ENCODE measurements at regions not wholly inside any gene's neighbourhood (a gene's known extent, or its start where the extent isn't known, plus 50 kb on each side); places are given as distances from the start of the nearest gene placed in this dataset.
A peak's percentile ranks its signal among the peaks of the same experiment; 100 is the strongest.

DNA sequence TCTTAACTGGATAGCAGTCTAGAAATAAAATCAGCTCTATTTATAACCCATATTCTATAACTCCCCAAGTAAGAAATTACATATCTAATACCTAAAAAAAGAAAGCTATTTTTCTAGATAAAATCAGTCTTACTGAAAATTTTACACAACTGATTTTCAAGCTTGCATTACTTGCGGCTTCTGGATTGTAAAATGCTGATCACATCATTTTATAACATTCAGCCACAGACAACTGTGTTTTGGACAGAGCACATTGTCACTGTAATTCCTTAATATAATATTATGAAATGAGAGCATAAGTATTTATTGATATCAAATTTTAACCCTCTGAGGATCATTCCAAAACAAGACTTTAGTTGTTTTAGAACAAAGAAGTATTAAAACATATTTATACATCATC lies 78.5 kb upstream of the ARID2 start:
- 9% methylated on average over 1 of the region's 1 CpG for WGBS (ENCODE audit: low lambda C conversion rate)
- H3K4me3 ChIP-seq (replicated peaks in 1 of 3; ENCODE audit: insufficient read depth in 1 of 3, low read depth in 2 of 3, low read length in 3 of 3), result no peak overlapping the region
- intact Hi-C loops (cut with micrococcal nuclease; ENCODE audit: unreplicated experiment), result no loop called here
- H3K79me2 ChIP-seq (ENCODE audit: insufficient read depth, low read length), result no peaks in the 10 kb centered on the region
- FAIRE-seq, result no peak
- DNase-seq (ENCODE audit: low spot score), result no peak
- TF ChIP-seq MAFK (conservative IDR thresholded peaks at IDR 0.05 in 1 of 2, IDR thresholded peaks at IDR 0.05 in 1 of 2; ENCODE audit: low read length in 2 of 2), result peak; percentile 85 to 90
- peak; percentile 85 for TF ChIP-seq MAFF (IDR thresholded peaks at IDR 0.05; ENCODE audit: low read depth, low read length)
- TF ChIP-seq, protein P1, sequence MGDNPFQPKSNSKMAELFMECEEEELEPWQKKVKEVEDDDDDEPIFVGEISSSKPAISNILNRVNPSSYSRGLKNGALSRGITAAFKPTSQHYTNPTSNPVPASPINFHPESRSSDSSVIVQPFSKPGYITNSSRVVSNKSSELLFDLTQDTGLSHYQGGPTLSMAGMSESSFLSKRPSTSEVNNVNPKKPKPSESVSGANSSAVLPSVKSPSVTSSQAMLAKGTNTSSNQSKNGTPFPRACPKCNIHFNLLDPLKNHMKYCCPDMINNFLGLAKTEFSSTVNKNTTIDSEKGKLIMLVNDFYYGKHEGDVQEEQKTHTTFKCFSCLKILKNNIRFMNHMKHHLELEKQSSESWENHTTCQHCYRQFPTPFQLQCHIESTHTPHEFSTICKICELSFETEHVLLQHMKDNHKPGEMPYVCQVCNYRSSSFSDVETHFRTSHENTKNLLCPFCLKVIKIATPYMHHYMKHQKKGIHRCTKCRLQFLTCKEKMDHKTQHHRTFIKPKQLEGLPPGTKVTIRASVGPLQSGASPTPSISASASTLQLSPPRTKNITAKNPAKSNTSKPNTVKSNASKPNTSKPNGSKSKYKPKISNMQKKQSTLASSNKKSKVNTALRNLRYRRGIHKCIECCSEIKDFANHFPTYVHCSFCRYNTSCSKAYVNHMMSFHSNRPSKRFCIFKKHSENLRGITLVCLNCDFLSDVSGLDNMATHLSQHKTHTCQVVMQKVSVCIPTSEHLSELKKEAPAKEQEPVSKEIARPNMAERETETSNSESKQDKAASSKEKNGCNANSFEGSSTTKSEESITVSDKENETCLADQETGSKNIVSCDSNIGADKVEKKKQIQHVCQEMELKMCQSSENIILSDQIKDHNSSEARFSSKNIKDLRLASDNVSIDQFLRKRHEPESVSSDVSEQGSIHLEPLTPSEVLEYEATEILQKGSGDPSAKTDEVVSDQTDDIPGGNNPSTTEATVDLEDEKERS (CRISPR knock-in tag; IDR thresholded peaks at IDR 0.05), result no peak
- ATAC-seq, result no peak
- no peak overlapping the region for H3K9ac ChIP-seq (ENCODE audit: insufficient read depth, low read depth, low read length)
- no peaks in the 10 kb centered on the region for H4K20me1 ChIP-seq (ENCODE audit: insufficient read depth, low read length)
- POLR2A ChIA-PET, result no interaction called here
- H3K4me2 ChIP-seq (ENCODE audit: low read depth, low read length), result no peak overlapping the region
- H3K27ac ChIP-seq (ENCODE audit: extremely low read length, insufficient read depth, low read length), result no peak overlapping the region
- H2AFZ ChIP-seq (ENCODE audit: low read length), result no peak overlapping the region
- in situ Hi-C loops (cut with HindIII; ENCODE audit: extremely low pct_ligation_motif_present, low pct_unique_long_range_greater_than_20kb), result no loop called here
- CTCF ChIA-PET (ENCODE audit: low intra/inter-chr PET ratio, low total read pairs), result no interaction called here
- no TSS peak for BruUV-seq (replicated peaks)
- no peaks in the 10 kb centered on the region for H3K9me3 ChIP-seq (ENCODE audit: low read length)
- peaks cover 2% of the 10 kb centered on the region in 2 experiments; a peak in 2 of 5 replicates for H3K27me3 ChIP-seq (ENCODE audit: control insufficient read depth in 1 of 2, insufficient read depth in 2 of 2, low read length in 2 of 2)
- no peaks in the 10 kb centered on the region for H3K36me3 ChIP-seq (replicated peaks in 1 of 2; ENCODE audit: control insufficient read depth in 1 of 2, insufficient read depth in 2 of 2, low read length in 2 of 2)
- H3K4me1 ChIP-seq (ENCODE audit: insufficient read depth, low read length), result 0 out of 2 replicates have a peak, but pooled peaks cover 8% of the 10 kb centered on the region

DNA sequence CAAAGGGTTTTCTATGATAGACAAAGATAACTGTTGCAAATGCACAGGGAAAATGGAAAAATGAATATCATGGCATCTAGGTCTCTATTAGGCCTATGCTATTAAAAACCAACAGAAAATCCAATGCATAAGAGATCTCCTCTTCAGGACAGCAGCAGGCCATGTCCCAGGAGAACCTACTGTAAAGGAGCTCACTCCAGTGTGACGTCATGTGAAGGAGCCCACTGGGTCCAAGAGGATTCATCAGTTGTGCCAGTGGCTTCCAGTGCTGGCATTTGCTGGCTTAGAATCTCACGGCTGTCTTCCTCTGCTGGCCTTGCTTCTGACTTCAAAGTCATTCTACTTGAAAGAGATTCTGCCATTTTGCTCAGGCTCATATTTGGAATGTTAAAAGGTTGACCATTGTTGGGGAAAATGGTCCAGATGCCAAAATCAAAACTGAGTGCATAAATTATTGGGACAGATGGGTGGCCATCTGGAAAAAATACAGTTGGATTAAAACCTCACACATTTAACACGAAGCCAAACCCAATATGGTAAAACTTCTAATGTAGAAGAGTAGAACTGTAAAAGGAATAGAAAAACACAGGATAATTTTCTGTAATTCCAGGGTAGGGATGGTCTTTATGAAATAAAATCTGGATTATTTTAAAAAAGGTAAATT lies 75.4 kb upstream of the ARID2 start:
- H4K20me1 ChIP-seq (ENCODE audit: insufficient read depth, low read length), result no peaks in the 10 kb centered on the region
- BruUV-seq (replicated peaks), result no TSS peak
- H3K79me2 ChIP-seq (ENCODE audit: insufficient read depth, low read length), result no peaks in the 10 kb centered on the region
- H3K4me2 ChIP-seq (ENCODE audit: low read depth, low read length), result no peak overlapping the region
- H3K9ac ChIP-seq (ENCODE audit: insufficient read depth, low read depth, low read length), result no peak overlapping the region
- H3K36me3 ChIP-seq (replicated peaks in 1 of 2; ENCODE audit: control insufficient read depth in 1 of 2, insufficient read depth in 2 of 2, low read length in 2 of 2), result no peaks in the 10 kb centered on the region
- in situ Hi-C loops (cut with HindIII; ENCODE audit: extremely low pct_ligation_motif_present, low pct_unique_long_range_greater_than_20kb) (no loop called here), intact Hi-C loops (cut with micrococcal nuclease; ENCODE audit: unreplicated experiment) (no loop called here)
- ATAC-seq (no peak), DNase-seq (ENCODE audit: low spot score) (no peak), FAIRE-seq (no peak)
- H2AFZ ChIP-seq (ENCODE audit: low read length), result no peak overlapping the region
- H3K27ac ChIP-seq (ENCODE audit: extremely low read length, insufficient read depth, low read length), result no peak overlapping the region
- H3K4me1 ChIP-seq (ENCODE audit: insufficient read depth, low read length), result no peaks in the 10 kb centered on the region
- WGBS (ENCODE audit: low lambda C conversion rate), result 36% methylated on average over 2 of the region's 3 CpGs
- no peak overlapping the region for H3K4me3 ChIP-seq (replicated peaks in 1 of 3; ENCODE audit: insufficient read depth in 1 of 3, low read depth in 2 of 3, low read length in 3 of 3)
- H3K27me3 ChIP-seq (ENCODE audit: control insufficient read depth in 1 of 2, insufficient read depth in 2 of 2, low read length in 2 of 2), result peaks cover 0 to 2% of the 10 kb centered on the region in 2 experiments; a peak in 2 of 5 replicates
- CTCF ChIA-PET (ENCODE audit: low intra/inter-chr PET ratio, low total read pairs), result no interaction called here
- H3K9me3 ChIP-seq (ENCODE audit: low read length), result no peaks in the 10 kb centered on the region
- TF ChIP-seq NCOA1 (CRISPR knock-in tag; IDR thresholded peaks at IDR 0.05), result no peak
- TF ChIP-seq CREB1 (IDR thresholded peaks at IDR 0.05), result peak; percentile 89
- TF ChIP-seq CREB1 (CRISPR knock-in tag; IDR thresholded peaks at IDR 0.05), result no peak
- peak; percentile 79 for TF ChIP-seq ATF7 (IDR thresholded peaks at IDR 0.05)
- no peak for TF ChIP-seq ATF7 (CRISPR knock-in tag; IDR thresholded peaks at IDR 0.05)
- POLR2A ChIA-PET, result no interaction called here
